GM23338 (cell line): ENCODE measurements at regions not wholly inside any gene's neighbourhood (a gene's known extent, or its start where the extent isn't known, plus 50 kb on each side); places are given as distances from the start of the nearest gene placed in this dataset.
"Not testable (repeated sequence)": the region's sequence is repeated elsewhere in the genome, so short reads cannot be mapped to it uniquely, and the experiment has no call there.

ENCODE experiments used
- ATAC-seq: fragments of 200-7000 bp; cut with Tn5 transposase; 3 replicates; pipeline ENCODE4 v1.9.1; 2020
- DNase-seq: peaks from one replicate; pipeline ENCODE4 v3.0.0-alpha.2; 2015; ENCODE audit warnings: low spot score
- H2AFZ ChIP-seq: fragments of 200-600 bp; sonication (generic); 2 replicates; pipeline ENCODE4 v1.8.0; 2016; ENCODE audit warnings: antibody characterized with exemption, mild to moderate bottlenecking, moderate library complexity
- H3F3A ChIP-seq: fragments of 200-600 bp; sonication (generic); replicated peaks from 2 replicates; pipeline ENCODE4 v1.8.0; 2017; ENCODE audit warnings: antibody characterized with exemption, mixed run types, low read depth
- H3K27ac ChIP-seq: fragments of 200-600 bp; sonication (generic); 2 replicates; pipeline ENCODE4 v1.6.1; 2016; ENCODE audit warnings: low read depth
- H3K27me3 ChIP-seq: fragments of 200-600 bp; sonication (generic); 2 replicates; pipeline ENCODE4 v1.8.0; 2016; ENCODE audit warnings: mild to moderate bottlenecking, mixed run types, moderate library complexity; ENCODE audit not compliant: insufficient read depth
- H3K36me3 ChIP-seq: fragments of 200-600 bp; sonication (generic); 2 replicates; pipeline ENCODE4 v1.8.0; 2016; ENCODE audit warnings: mild to moderate bottlenecking; ENCODE audit not compliant: insufficient read depth
- H3K4me1 ChIP-seq: fragments of 200-600 bp; sonication (generic); 2 replicates; pipeline ENCODE4 v1.8.0; 2016; ENCODE audit warnings: mild to moderate bottlenecking, moderate library complexity; ENCODE audit not compliant: insufficient read depth
- H3K4me2 ChIP-seq: fragments of 200-600 bp; sonication (generic); 2 replicates; pipeline ENCODE4 v1.7.1; 2017; ENCODE audit warnings: mixed run types
- H3K4me3 ChIP-seq: fragments of 200-600 bp; sonication (generic); 2 replicates; pipeline ENCODE4 v1.6.1; 2016; ENCODE audit warnings: mixed run types
- H3K79me2 ChIP-seq: fragments of 200-600 bp; sonication (generic); replicated peaks from 2 replicates; pipeline ENCODE4 v1.8.0; 2017; ENCODE audit warnings: mild to moderate bottlenecking; ENCODE audit not compliant: insufficient read depth
- H3K9me2 ChIP-seq: fragments of 200-600 bp; sonication (generic); 2 replicates; pipeline ENCODE4 v1.8.0; 2017; ENCODE audit not compliant: insufficient read depth
- H4K20me1 ChIP-seq: fragments of 200-600 bp; sonication (generic); replicated peaks from 2 replicates; pipeline ENCODE4 v1.8.0; 2017; ENCODE audit warnings: mild to moderate bottlenecking; ENCODE audit not compliant: insufficient read depth
- H3K27ac Mint-ChIP-seq: 2 replicates; pipeline ENCODE4 v1.8.0; 2020; ENCODE audit warnings: inconsistent platforms, mild to moderate bottlenecking, moderate library complexity, mixed read lengths
- H3K27me3 Mint-ChIP-seq: 3 replicates; pipeline ENCODE4 v1.8.0; 2022; ENCODE audit warnings: low read depth, mild to moderate bottlenecking, moderate library complexity, mixed read lengths, inconsistent platforms; ENCODE audit not compliant: insufficient read depth, poor library complexity
- H3K36me3 Mint-ChIP-seq: 3 replicates; pipeline ENCODE4 v1.8.0; 2021; ENCODE audit warnings: low read depth, mild to moderate bottlenecking, inconsistent platforms, moderate library complexity, mixed read lengths
- H3K4me1 Mint-ChIP-seq: 3 replicates; pipeline ENCODE4 v1.8.0; 2020; ENCODE audit warnings: mild to moderate bottlenecking, inconsistent platforms, mixed read lengths
- H3K4me3 Mint-ChIP-seq: 3 replicates; pipeline ENCODE4 v1.8.0; 2021; ENCODE audit warnings: moderate library complexity, mild to moderate bottlenecking, inconsistent platforms, mixed read lengths
- H3K9me3 Mint-ChIP-seq: 3 replicates; pipeline ENCODE4 v1.8.0; 2020; ENCODE audit warnings: moderate library complexity, mild to moderate bottlenecking, inconsistent platforms, mixed read lengths
- CREB1 ChIP-seq: fragments of 250-450 bp; sonication (Bioruptor Pico); IDR thresholded peaks from 2 replicates; pipeline ENCODE4 v1.5.0; 2020; ENCODE audit warnings: low read depth, mild to moderate bottlenecking, moderate library complexity
- EZH2 ChIP-seq: fragments of 200-600 bp; sonication (generic); IDR thresholded peaks from one replicate; pipeline ENCODE4 v1.8.0; 2017; ENCODE audit warnings: antibody characterized with exemption, mild to moderate bottlenecking, low read depth; ENCODE audit not compliant: unreplicated experiment
- TF ChIP-seq, protein P1 (sequence below): fragments of 250-450 bp; sonication (Bioruptor Pico); IDR thresholded peaks from 2 replicates; pipeline ENCODE4 v1.5.0; 2020; ENCODE audit warnings: mild to moderate bottlenecking, moderate library complexity

- H3K27ac Mint-ChIP-seq, H3K4me1 Mint-ChIP-seq: not testable (repeated sequence)
Measured at GRCh38 chr7:10465536-10465935, 508.1 kb upstream of the PHF14 start.

GRCh38 chr7:10468908-10469307, 504.8 kb upstream of the PHF14 start:
- H3K4me3 Mint-ChIP-seq, result no peak overlapping the region
- H3K4me1 ChIP-seq, result no peaks in the 10 kb centered on the region
- TF ChIP-seq EZH2 (no peak), CREB1 (CRISPR knock-in tag) (no peak)
- TF ChIP-seq, protein P1, sequence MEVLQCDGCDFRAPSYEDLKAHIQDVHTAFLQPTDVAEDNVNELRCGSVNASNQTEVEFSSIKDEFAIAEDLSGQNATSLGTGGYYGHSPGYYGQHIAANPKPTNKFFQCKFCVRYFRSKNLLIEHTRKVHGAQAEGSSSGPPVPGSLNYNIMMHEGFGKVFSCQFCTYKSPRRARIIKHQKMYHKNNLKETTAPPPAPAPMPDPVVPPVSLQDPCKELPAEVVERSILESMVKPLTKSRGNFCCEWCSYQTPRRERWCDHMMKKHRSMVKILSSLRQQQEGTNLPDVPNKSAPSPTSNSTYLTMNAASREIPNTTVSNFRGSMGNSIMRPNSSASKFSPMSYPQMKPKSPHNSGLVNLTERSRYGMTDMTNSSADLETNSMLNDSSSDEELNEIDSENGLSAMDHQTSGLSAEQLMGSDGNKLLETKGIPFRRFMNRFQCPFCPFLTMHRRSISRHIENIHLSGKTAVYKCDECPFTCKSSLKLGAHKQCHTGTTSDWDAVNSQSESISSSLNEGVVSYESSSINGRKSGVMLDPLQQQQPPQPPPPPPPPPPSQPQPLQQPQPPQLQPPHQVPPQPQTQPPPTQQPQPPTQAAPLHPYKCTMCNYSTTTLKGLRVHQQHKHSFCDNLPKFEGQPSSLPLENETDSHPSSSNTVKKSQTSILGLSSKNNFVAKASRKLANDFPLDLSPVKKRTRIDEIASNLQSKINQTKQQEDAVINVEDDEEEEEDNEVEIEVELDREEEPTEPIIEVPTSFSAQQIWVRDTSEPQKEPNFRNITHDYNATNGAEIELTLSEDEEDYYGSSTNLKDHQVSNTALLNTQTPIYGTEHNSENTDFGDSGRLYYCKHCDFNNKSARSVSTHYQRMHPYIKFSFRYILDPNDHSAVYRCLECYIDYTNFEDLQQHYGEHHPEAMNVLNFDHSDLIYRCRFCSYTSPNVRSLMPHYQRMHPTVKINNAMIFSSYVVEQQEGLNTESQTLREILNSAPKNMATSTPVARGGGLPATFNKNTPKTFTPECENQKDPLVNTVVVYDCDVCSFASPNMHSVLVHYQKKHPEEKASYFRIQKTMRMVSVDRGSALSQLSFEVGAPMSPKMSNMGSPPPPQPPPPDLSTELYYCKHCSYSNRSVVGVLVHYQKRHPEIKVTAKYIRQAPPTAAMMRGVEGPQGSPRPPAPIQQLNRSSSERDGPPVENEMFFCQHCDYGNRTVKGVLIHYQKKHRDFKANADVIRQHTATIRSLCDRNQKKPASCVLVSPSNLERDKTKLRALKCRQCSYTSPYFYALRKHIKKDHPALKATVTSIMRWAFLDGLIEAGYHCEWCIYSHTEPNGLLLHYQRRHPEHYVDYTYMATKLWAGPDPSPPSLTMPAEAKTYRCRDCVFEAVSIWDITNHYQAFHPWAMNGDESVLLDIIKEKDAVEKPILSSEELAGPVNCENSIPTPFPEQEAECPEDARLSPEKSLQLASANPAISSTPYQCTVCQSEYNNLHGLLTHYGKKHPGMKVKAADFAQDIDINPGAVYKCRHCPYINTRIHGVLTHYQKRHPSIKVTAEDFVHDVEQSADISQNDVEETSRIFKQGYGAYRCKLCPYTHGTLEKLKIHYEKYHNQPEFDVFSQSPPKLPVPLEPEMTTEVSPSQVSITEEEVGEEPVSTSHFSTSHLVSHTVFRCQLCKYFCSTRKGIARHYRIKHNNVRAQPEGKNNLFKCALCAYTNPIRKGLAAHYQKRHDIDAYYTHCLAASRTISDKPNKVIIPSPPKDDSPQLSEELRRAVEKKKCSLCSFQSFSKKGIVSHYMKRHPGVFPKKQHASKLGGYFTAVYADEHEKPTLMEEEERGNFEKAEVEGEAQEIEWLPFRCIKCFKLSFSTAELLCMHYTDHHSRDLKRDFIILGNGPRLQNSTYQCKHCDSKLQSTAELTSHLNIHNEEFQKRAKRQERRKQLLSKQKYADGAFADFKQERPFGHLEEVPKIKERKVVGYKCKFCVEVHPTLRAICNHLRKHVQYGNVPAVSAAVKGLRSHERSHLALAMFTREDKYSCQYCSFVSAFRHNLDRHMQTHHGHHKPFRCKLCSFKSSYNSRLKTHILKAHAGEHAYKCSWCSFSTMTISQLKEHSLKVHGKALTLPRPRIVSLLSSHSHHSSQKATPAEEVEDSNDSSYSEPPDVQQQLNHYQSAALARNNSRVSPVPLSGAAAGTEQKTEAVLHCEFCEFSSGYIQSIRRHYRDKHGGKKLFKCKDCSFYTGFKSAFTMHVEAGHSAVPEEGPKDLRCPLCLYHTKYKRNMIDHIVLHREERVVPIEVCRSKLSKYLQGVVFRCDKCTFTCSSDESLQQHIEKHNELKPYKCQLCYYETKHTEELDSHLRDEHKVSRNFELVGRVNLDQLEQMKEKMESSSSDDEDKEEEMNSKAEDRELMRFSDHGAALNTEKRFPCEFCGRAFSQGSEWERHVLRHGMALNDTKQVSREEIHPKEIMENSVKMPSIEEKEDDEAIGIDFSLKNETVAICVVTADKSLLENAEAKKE, result no peak
- H3F3A ChIP-seq, result no peaks in the 10 kb centered on the region
- no peaks in the 10 kb centered on the region for H3K4me1 Mint-ChIP-seq
- H3K4me3 ChIP-seq, result no peak overlapping the region
- no peaks in the 10 kb centered on the region for H3K27me3 Mint-ChIP-seq
- ATAC-seq (no peak), DNase-seq (no peak)
- peaks cover 7% of the 10 kb centered on the region; the same call in 2 of the 3 replicates for H3K36me3 Mint-ChIP-seq
- no peak overlapping the region for H2AFZ ChIP-seq
- H3K4me2 ChIP-seq, result no peak overlapping the region
- no peaks in the 10 kb centered on the region for H3K9me2 ChIP-seq
- no peaks in the 10 kb centered on the region for H3K27me3 ChIP-seq
- no peaks in the 10 kb centered on the region for H3K36me3 ChIP-seq
- no peak overlapping the region for H3K27ac Mint-ChIP-seq
- peaks cover 14% of the 10 kb centered on the region for H3K9me3 Mint-ChIP-seq
- no peaks in the 10 kb centered on the region for H4K20me1 ChIP-seq
- no peak overlapping the region for H3K27ac ChIP-seq
- no peaks in the 10 kb centered on the region for H3K79me2 ChIP-seq

More at GRCh38 chr7:10465536-10465935, 508.1 kb upstream of the PHF14 start:
- not testable (repeated sequence) for H3K27me3 ChIP-seq, ATAC-seq, DNase-seq, H3K4me2 ChIP-seq, H3K27me3 Mint-ChIP-seq, H2AFZ ChIP-seq, H3K4me3 Mint-ChIP-seq, H3K79me2 ChIP-seq, H4K20me1 ChIP-seq, H3F3A ChIP-seq, H3K4me1 ChIP-seq, H3K27ac ChIP-seq, H3K9me2 ChIP-seq, H3K36me3 ChIP-seq, H3K36me3 Mint-ChIP-seq, H3K4me3 ChIP-seq
- peaks cover 18% of the 10 kb centered on the region for H3K9me3 Mint-ChIP-seq
